SH-SY5Y (cell line): ENCODE measurements at regions not wholly inside any gene's neighbourhood (a gene's known extent, or its start where the extent isn't known, plus 50 kb on each side); places are given as distances from the start of the nearest gene placed in this dataset.

Experiments used
- GATA2 ChIP-seq: IDR thresholded peaks from 2 replicates; pipeline ENCODE4 v1.6.1; 2011; ENCODE audit warnings: mild to moderate bottlenecking, low read depth, low read length
- GATA3 ChIP-seq: IDR thresholded peaks from 2 replicates; pipeline ENCODE4 v1.6.1; 2011; ENCODE audit warnings: low read depth, mild to moderate bottlenecking, low read length, moderate library complexity

GRCh38 chr21:28200726-28201125 lies 792.0 kb downstream of the LTN1 start:
- no peak for TF ChIP-seq GATA2
- no peak for TF ChIP-seq GATA3

- TF ChIP-seq GATA2 (no peak), GATA3 (no peak)
These were observed 795.7 kb downstream of the LTN1 start for GRCh38 chr21:28196981-28197380.

DNA sequence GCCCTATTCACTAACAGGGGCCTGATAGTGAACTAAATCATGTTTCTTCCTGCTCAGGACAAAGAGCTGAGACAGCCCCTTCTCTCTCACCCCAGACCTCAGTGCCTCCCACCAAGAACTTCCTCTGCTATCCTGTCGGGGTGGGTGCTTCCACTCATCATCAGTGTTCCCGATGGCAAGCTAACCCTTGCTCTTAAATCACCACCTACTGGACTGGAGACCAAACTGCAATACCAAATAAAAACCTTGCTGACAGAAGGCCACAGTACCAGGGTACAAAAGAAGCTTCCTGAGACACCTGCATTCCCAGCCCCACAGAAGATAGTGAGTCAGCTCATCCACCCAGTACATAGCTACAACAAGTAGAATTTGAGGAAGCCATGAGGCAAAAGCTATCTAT lies 799.5 kb downstream of the LTN1 start:
- TF ChIP-seq GATA3 (no peak), GATA2 (no peak)

- TF ChIP-seq GATA2: no peak
- no peak for TF ChIP-seq GATA3
These were observed 806.1 kb downstream of the LTN1 start for GRCh38 chr21:28186604-28187003.

DNA sequence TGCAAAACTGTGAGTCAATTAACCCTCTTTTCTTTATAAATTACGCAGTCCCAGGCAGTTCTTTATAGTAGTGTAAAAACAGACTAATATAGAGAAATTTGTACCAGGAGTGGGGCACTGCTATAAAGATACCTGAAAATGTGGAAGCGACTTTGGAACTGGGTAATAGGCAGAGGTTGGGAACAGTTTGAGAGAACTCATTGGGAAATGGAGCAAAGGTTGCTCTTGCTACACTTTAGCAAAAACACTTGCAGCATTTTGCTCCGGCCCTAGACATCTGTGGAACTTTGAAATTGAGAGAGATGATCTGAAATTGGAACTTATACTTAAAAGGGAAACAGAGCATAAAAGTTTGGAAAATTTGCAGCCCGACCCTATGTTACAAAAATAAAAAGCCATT lies 810.9 kb downstream of the LTN1 start:
- TF ChIP-seq GATA3 (no peak), GATA2 (no peak)

GRCh38 chr21:28179136-28179535 lies 813.5 kb downstream of the LTN1 start:
- TF ChIP-seq GATA3: no peak

DNA sequence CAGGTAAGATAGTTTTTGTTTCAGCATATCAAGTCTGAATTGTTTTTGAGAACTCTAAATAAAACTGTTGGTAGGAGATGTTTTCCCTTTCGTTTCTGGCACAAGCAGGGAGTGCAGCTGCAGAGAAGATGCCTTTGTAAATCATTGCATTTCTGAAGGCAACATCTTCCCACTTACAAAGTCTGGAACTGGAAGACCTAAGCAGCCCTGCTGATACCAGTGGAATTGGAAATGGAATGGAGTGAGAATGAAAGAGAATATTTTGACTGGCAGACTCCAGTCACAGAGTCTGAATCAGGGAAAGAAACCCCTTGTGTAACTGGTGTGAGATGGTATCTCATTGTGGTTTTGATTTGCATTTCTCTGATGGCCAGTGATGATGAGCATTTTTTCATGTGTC lies 815.6 kb downstream of the LTN1 start:
- no peak for TF ChIP-seq GATA2
- TF ChIP-seq GATA3: no peak

- no peak for TF ChIP-seq GATA2
- no peak for TF ChIP-seq GATA3
These were observed 818.0 kb downstream of the LTN1 start for GRCh38 chr21:28174701-28175100.

GRCh38 chr21:28174006-28174405 lies 818.7 kb downstream of the LTN1 start:
- TF ChIP-seq GATA3 (no peak), GATA2 (no peak)

- TF ChIP-seq GATA3 (no peak), GATA2 (no peak)
These were observed 820.3 kb downstream of the LTN1 start for GRCh38 chr21:28172376-28172775.

DNA sequence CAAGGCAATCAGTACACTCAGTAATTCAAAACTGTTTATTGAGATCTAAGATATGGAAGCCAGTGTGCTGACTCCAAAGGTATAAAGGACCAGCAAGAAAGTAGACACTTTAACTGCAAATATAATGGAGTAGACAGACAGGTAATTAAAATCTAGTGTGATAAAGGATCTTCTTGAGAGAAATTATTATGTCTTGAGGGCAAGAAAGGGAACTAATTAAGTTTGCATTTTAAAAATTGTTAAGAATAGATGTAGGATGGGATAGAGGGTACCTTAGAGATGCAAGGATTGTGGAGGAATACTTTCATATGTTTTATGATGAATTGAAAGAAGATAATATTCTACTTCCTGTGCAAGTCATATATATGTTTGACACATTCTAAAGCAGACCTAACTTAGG lies 825.3 kb downstream of the LTN1 start:
- TF ChIP-seq GATA3: no peak
- no peak for TF ChIP-seq GATA2

- no peak for TF ChIP-seq GATA3
- TF ChIP-seq GATA2: no peak
These were observed 832.3 kb downstream of the LTN1 start for GRCh38 chr21:28160378-28160777.

DNA sequence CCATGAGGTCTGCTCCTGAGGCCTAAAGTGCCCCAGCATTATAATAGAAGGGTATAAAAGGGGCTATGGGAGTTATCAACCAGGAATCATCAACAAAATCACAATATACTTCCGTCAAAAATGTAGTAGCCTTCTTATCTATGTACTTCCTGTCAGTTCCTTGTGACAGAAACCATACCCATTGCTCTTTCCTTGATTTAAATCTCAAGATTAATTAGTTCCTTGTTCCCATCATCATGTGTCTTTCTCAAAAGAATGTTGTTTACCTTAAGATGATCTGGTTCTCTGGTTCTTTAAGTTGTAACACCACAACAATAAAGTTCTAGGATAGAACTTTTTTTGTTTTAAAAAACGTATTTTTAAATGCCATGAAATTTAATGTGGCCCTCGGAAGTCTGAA lies 833.3 kb downstream of the LTN1 start:
- TF ChIP-seq GATA3 (no peak), GATA2 (no peak)

- TF ChIP-seq GATA2: no peak
- TF ChIP-seq GATA3: no peak
These were observed 836.1 kb downstream of the LTN1 start for GRCh38 chr21:28156590-28156989.

- TF ChIP-seq GATA2 (no peak), GATA3 (no peak)
These were observed 838.6 kb downstream of the LTN1 start for GRCh38 chr21:28154121-28154520.

DNA sequence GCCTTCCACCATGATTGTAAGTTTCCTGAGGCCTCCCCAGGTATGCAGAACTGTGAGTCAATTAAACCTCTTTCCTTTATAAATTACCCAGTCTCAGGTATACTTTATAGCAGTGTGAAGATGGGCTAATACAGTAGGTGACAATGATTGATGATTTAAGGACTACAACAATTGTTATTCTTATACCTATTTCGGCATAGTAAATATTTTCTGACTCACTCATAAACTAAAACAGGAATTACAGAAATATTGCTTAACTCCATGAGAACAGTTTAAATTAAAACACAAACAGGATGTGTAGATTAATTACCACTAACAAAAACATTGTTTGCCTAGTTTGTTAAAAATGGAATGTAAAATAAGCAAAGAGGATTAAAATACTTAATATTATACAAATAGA lies 839.9 kb downstream of the LTN1 start:
- no peak for TF ChIP-seq GATA3
- no peak for TF ChIP-seq GATA2
